Cardiac muscle cell (in vitro differentiated cells and primary cell): ENCODE measurements at regions not wholly inside any gene's neighbourhood (a gene's known extent, or its start where the extent isn't known, plus 50 kb on each side); places are given as distances from the start of the nearest gene placed in this dataset.

ENCODE experiments used
- DNase-seq, 2 donors: peaks; one replicate each; pipeline versions ENCODE4 v3.0.0 to v3.0.0-alpha.2; 2010 to 2017; ENCODE audit warnings: low read depth in 1 of 2, low spot score in 1 of 2
- H3K27ac ChIP-seq: fragments of 200-600 bp; sonication (generic); 2 replicates; pipeline ENCODE4 v1.5.1; 2016
- H3K27me3 ChIP-seq: fragments of 200-600 bp; sonication (generic); 2 replicates; pipeline ENCODE4 v1.6.0; 2016; ENCODE audit warnings: control low read depth
- H3K36me3 ChIP-seq: fragments of 200-600 bp; sonication (generic); 2 replicates; pipeline ENCODE4 v1.5.1; 2016; ENCODE audit warnings: control low read depth
- H3K4me1 ChIP-seq: fragments of 200-600 bp; sonication (generic); 2 replicates; pipeline ENCODE4 v1.8.1; 2017; ENCODE audit warnings: low read depth, mild to moderate bottlenecking, mixed run types
- H3K4me3 ChIP-seq: fragments of 200-600 bp; sonication (generic); 2 replicates; pipeline ENCODE4 v1.5.1; 2016; ENCODE audit warnings: mild to moderate bottlenecking
- H3K9me3 ChIP-seq: fragments of 200-600 bp; sonication (generic); 2 replicates; pipeline ENCODE4 v1.5.1; 2017; ENCODE audit warnings: low read depth, mild to moderate bottlenecking, control low read depth
- CTCF ChIP-seq: IDR thresholded peaks from 2 replicates; pipeline ENCODE4 v1.5.1; 2012; ENCODE audit warnings: low read depth, mild to moderate bottlenecking, low read length

- Histone ChIP-seq H3K4me3 (no peak overlapping the region), H3K9me3 (no peaks in the 10 kb centered on the region), H3K4me1 (no peaks in the 10 kb centered on the region), H3K36me3 (no peaks in the 10 kb centered on the region), H3K27ac (no peak overlapping the region), H3K27me3 (no peaks in the 10 kb centered on the region)
- TF ChIP-seq CTCF: no peak
- DNase-seq: no peak
Observed at GRCh38 chrX:56505866-56506265, 57.6 kb upstream of the UBQLN2 start.
